ENCODE measurements at regions not wholly inside any gene's neighbourhood (a gene's known extent, or its start where the extent isn't known, plus 50 kb on each side); places are given as distances from the start of the nearest gene placed in this dataset.

- Histone ChIP-seq H3K36me3 (ENCODE audit: insufficient read depth, low read length) (no peaks in the 10 kb centered on the region), H3K79me2 (ENCODE audit: insufficient read depth, low read length) (no peaks in the 10 kb centered on the region), H3K4me1 (ENCODE audit: insufficient read depth, low read length, severe bottlenecking) (no peaks in the 10 kb centered on the region), H3K9me2 (ENCODE audit: low read depth, low read length) (no peaks in the 10 kb centered on the region), H3K9ac (ENCODE audit: low read length) (no peak overlapping the region), H3K27me3 (ENCODE audit: insufficient read depth, low read length) (no peaks in the 10 kb centered on the region), H3K4me3 (ENCODE audit: low read depth, low read length, poor library complexity, severe bottlenecking) (no peak overlapping the region), H3K27ac (ENCODE audit: low read depth, low read length, poor library complexity, severe bottlenecking) (no peak overlapping the region), H2AFZ (ENCODE audit: low read length) (no peak overlapping the region), H4K20me1 (ENCODE audit: insufficient read depth, low read length) (no peaks in the 10 kb centered on the region), H3K4me2 (ENCODE audit: low read length) (no peak overlapping the region), H3K9me3 (ENCODE audit: low read length) (no peaks in the 10 kb centered on the region), H3F3A (ENCODE audit: insufficient read depth, low read length) (no peaks in the 10 kb centered on the region)
- TF ChIP-seq EZH2 (IDR thresholded peaks at IDR 0.05; ENCODE audit: borderline replicate concordance, low read length) (no peak), CTCF (IDR thresholded peaks at IDR 0.05; ENCODE audit: low read length) (no peak)
These were observed 125.1 kb downstream of the GAS1 start for GRCh38 chr9:86822006-86822801.

- H3K4me2 ChIP-seq (ENCODE audit: low read length): no peak overlapping the region
- no peaks in the 10 kb centered on the region for H4K20me1 ChIP-seq (ENCODE audit: insufficient read depth, low read length)
- no peaks in the 10 kb centered on the region for H3K4me1 ChIP-seq (ENCODE audit: insufficient read depth, low read length, severe bottlenecking)
- H3K9ac ChIP-seq (ENCODE audit: low read length): no peak overlapping the region
- H3K4me3 ChIP-seq (ENCODE audit: low read depth, low read length, poor library complexity, severe bottlenecking): no peak overlapping the region
- H3K9me3 ChIP-seq (ENCODE audit: low read length): no peaks in the 10 kb centered on the region
- no peak for TF ChIP-seq EZH2 (IDR thresholded peaks at IDR 0.05; ENCODE audit: borderline replicate concordance, low read length)
- TF ChIP-seq CTCF (IDR thresholded peaks at IDR 0.05; ENCODE audit: low read length): no peak
- no peaks in the 10 kb centered on the region for H3K27me3 ChIP-seq (ENCODE audit: insufficient read depth, low read length)
- no peaks in the 10 kb centered on the region for H3K36me3 ChIP-seq (ENCODE audit: insufficient read depth, low read length)
- no peak overlapping the region for H2AFZ ChIP-seq (ENCODE audit: low read length)
- H3K79me2 ChIP-seq (ENCODE audit: insufficient read depth, low read length): no peaks in the 10 kb centered on the region
- H3K27ac ChIP-seq (ENCODE audit: low read depth, low read length, poor library complexity, severe bottlenecking): no peak overlapping the region
- no peaks in the 10 kb centered on the region for H3K9me2 ChIP-seq (ENCODE audit: low read depth, low read length)
- H3F3A ChIP-seq (ENCODE audit: insufficient read depth, low read length): no peaks in the 10 kb centered on the region
These were observed 126.1 kb downstream of the GAS1 start for GRCh38 chr9:86821006-86821845.

GRCh38 chr9:86819552-86819951 lies 127.8 kb downstream of the GAS1 start:
- Histone ChIP-seq H3K4me2 (ENCODE audit: low read length) (no peak overlapping the region), H2AFZ (ENCODE audit: low read length) (no peak overlapping the region), H3K9me3 (ENCODE audit: low read length) (no peaks in the 10 kb centered on the region), H3K9me2 (ENCODE audit: low read depth, low read length) (no peaks in the 10 kb centered on the region), H3K36me3 (ENCODE audit: insufficient read depth, low read length) (no peaks in the 10 kb centered on the region), H3K27ac (ENCODE audit: low read depth, low read length, poor library complexity, severe bottlenecking) (no peak overlapping the region), H4K20me1 (ENCODE audit: insufficient read depth, low read length) (no peaks in the 10 kb centered on the region), H3F3A (ENCODE audit: insufficient read depth, low read length) (no peaks in the 10 kb centered on the region), H3K4me1 (ENCODE audit: insufficient read depth, low read length, severe bottlenecking) (no peaks in the 10 kb centered on the region), H3K4me3 (ENCODE audit: low read depth, low read length, poor library complexity, severe bottlenecking) (no peak overlapping the region), H3K9ac (ENCODE audit: low read length) (no peak overlapping the region), H3K27me3 (ENCODE audit: insufficient read depth, low read length) (no peaks in the 10 kb centered on the region), H3K79me2 (ENCODE audit: insufficient read depth, low read length) (no peaks in the 10 kb centered on the region)
- TF ChIP-seq CTCF (IDR thresholded peaks at IDR 0.05; ENCODE audit: low read length) (no peak), EZH2 (IDR thresholded peaks at IDR 0.05; ENCODE audit: borderline replicate concordance, low read length) (no peak)

All from OCI-LY1 (cell line).